SK-N-SH treated with all-trans-retinoic acid at 6 μM for 48 hours (cell line): ENCODE measurements at regions not wholly inside any gene's neighbourhood (a gene's known extent, or its start where the extent isn't known, plus 50 kb on each side); places are given as distances from the start of the nearest gene placed in this dataset.

Source experiments
- ARNTL ChIP-seq: fragments of 450-650 bp; formaldehyde crosslinking; IDR thresholded peaks from 2 replicates; pipeline ENCODE4 v1.5.0; 2020; ENCODE audit warnings: low read depth, mild to moderate bottlenecking, moderate library complexity, borderline replicate concordance
- CREB5 ChIP-seq: fragments of 250-450 bp; sonication (Bioruptor Pico); IDR thresholded peaks from 2 replicates; pipeline ENCODE4 v1.5.1; 2020; ENCODE audit warnings: low read depth, mild to moderate bottlenecking, moderate library complexity
- CSRNP3 ChIP-seq: fragments of 250-450 bp; sonication (Bioruptor Pico); IDR thresholded peaks from 2 replicates; pipeline ENCODE4 v1.5.1; 2021; ENCODE audit warnings: mild to moderate bottlenecking, moderate library complexity
- OSR1 ChIP-seq: fragments of 250-450 bp; sonication (Bioruptor Pico); IDR thresholded peaks from 2 replicates; pipeline ENCODE4 v1.8.0; 2022; ENCODE audit warnings: moderate library complexity, mild to moderate bottlenecking, inconsistent platforms
- PATZ1 ChIP-seq: fragments of 250-450 bp; sonication (Bioruptor Pico); IDR thresholded peaks from 2 replicates; pipeline ENCODE4 v1.8.0; 2020; ENCODE audit warnings: mild to moderate bottlenecking, moderate library complexity, borderline replicate concordance
- RARB ChIP-seq: fragments of 250-450 bp; sonication (Bioruptor Pico); IDR thresholded peaks from 2 replicates; pipeline ENCODE4 v1.8.0; 2021; ENCODE audit warnings: mild to moderate bottlenecking, moderate library complexity
- ZC3H10 ChIP-seq: fragments of 250-450 bp; sonication (Bioruptor Pico); IDR thresholded peaks from 2 replicates; pipeline ENCODE4 v1.5.1; 2021; ENCODE audit warnings: mild to moderate bottlenecking, moderate library complexity
- ZFP3 ChIP-seq: fragments of 250-450 bp; sonication (Bioruptor Pico); IDR thresholded peaks from 2 replicates; pipeline ENCODE4 v1.5.0; 2020; ENCODE audit warnings: mild to moderate bottlenecking, moderate library complexity
- ZFP30 ChIP-seq: fragments of 450-650 bp; formaldehyde crosslinking; IDR thresholded peaks from 2 replicates; pipeline ENCODE4 v1.5.0; 2022; ENCODE audit warnings: mild to moderate bottlenecking, moderate library complexity
- ZNF70 ChIP-seq: fragments of 450-650 bp; formaldehyde crosslinking; IDR thresholded peaks from 2 replicates; pipeline ENCODE4 v1.5.0; 2020; ENCODE audit warnings: mild to moderate bottlenecking, moderate library complexity

DNA sequence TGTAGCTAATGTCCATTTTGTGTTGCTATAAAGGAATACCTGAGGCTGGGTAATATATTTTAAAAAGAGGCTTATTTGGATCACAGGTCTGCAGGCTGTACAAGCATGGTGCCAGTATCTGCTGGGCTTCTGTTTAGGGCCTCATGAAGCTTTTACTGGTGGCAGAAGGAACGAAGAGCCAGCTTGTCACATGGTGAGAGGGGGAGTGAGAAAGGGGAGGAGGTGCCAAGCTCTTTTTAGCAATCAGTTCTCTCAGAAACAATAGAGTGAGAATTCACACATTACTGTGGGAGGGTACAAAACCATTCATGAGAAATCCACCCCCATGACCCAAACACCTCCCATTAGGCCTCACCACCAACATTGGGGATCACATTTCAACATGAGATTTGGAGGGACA, 340.9 kb downstream of the RASEF start:
- no peak for TF ChIP-seq CREB5 (CRISPR knock-in tag)
- TF ChIP-seq ZFP3 = no peak
- no peak for TF ChIP-seq ZNF70 (CRISPR knock-in tag)
- TF ChIP-seq ZFP30 (CRISPR knock-in tag) = no peak
- no peak for TF ChIP-seq ARNTL (CRISPR knock-in tag)
- TF ChIP-seq PATZ1 (CRISPR knock-in tag) = no peak
- no peak for TF ChIP-seq RARB (CRISPR knock-in tag)
- no peak for TF ChIP-seq ZC3H10 (CRISPR knock-in tag)
- TF ChIP-seq CSRNP3 (CRISPR knock-in tag) = no peak
- TF ChIP-seq OSR1 (CRISPR knock-in tag) = no peak
